Activated CD8-positive, alpha-beta memory T cell treated with anti-CD3 and anti-CD28 coated beads, Interleukin-2, amount 50 U/mL, for 4 hours (primary cell): ENCODE measurements at regions not wholly inside any gene's neighbourhood (a gene's known extent, or its start where the extent isn't known, plus 50 kb on each side); places are given as distances from the start of the nearest gene placed in this dataset.
"Not testable (repeated sequence)": the region's sequence is repeated elsewhere in the genome, so short reads cannot be mapped to it uniquely, and the experiment has no call there.

ENCODE experiments used
- DNase-seq: peaks from one replicate; pipeline ENCODE4 v3.0.0-alpha.2; 2020

- DNase-seq: no peak
Measured at GRCh38 chr12:87051621-87052020, 795.4 kb upstream of the MGAT4C start.

- no peak for DNase-seq
Measured at GRCh38 chr12:87047691-87048090, 791.5 kb upstream of the MGAT4C start.

- no peak for DNase-seq
Measured at GRCh38 chr12:87039536-87039935, 783.3 kb upstream of the MGAT4C start.

GRCh38 chr12:87038098-87038497, 781.9 kb upstream of the MGAT4C start:
- no peak for DNase-seq

GRCh38 chr12:87025976-87026375, 769.8 kb upstream of the MGAT4C start:
- no peak for DNase-seq

GRCh38 chr12:87021400-87021799, 765.2 kb upstream of the MGAT4C start:
- no peak for DNase-seq

GRCh38 chr12:87020071-87020470, 763.9 kb upstream of the MGAT4C start:
- DNase-seq: no peak

- DNase-seq: no peak
Measured at GRCh38 chr12:87015352-87015751, 759.2 kb upstream of the MGAT4C start.

- DNase-seq: no peak
Measured at GRCh38 chr12:87008785-87009384, 752.7 kb upstream of the MGAT4C start.

- no peak for DNase-seq
Measured at GRCh38 chr12:87001102-87001501, 744.9 kb upstream of the MGAT4C start.

GRCh38 chr12:86985298-86985697, 729.1 kb upstream of the MGAT4C start:
- no peak for DNase-seq

GRCh38 chr12:86970595-86970994, 714.4 kb upstream of the MGAT4C start:
- not testable (repeated sequence) for DNase-seq

- no peak for DNase-seq
Measured at GRCh38 chr12:86959766-86960458, 703.7 kb upstream of the MGAT4C start.

GRCh38 chr12:86950444-86950843, 694.3 kb upstream of the MGAT4C start:
- DNase-seq: no peak

- DNase-seq: no peak
Measured at GRCh38 chr12:86950043-86950442, 693.9 kb upstream of the MGAT4C start.

- DNase-seq: no peak
Measured at GRCh38 chr12:86948851-86949250, 692.7 kb upstream of the MGAT4C start.

- no peak for DNase-seq
Measured at GRCh38 chr12:86945685-86946196, 689.5 kb upstream of the MGAT4C start.

GRCh38 chr12:86944197-86944819, 688.1 kb upstream of the MGAT4C start:
- DNase-seq: not testable (repeated sequence)

- no peak for DNase-seq
Measured at GRCh38 chr12:86931714-86932113, 675.5 kb upstream of the MGAT4C start.

- DNase-seq: no peak
Measured at GRCh38 chr12:86929962-86930361, 673.8 kb upstream of the MGAT4C start.

GRCh38 chr12:86917121-86917520, 660.9 kb upstream of the MGAT4C start:
- no peak for DNase-seq

- DNase-seq: no peak
Measured at GRCh38 chr12:86914721-86915120, 658.5 kb upstream of the MGAT4C start.

GRCh38 chr12:86911973-86912372, 655.8 kb upstream of the MGAT4C start:
- DNase-seq: no peak

GRCh38 chr12:86903159-86903558, 647.0 kb upstream of the MGAT4C start:
- DNase-seq: no peak
